K562 (cell line): ENCODE measurements at regions not wholly inside any gene's neighbourhood (a gene's known extent, or its start where the extent isn't known, plus 50 kb on each side); places are given as distances from the start of the nearest gene placed in this dataset.

Source experiments
- CBX5 ChIP-seq: IDR thresholded peaks from 2 replicates; pipeline ENCODE4 v1.6.1; 2014; ENCODE audit warnings: low read depth, borderline replicate concordance
- GABPA ChIP-seq: fragments of 200-800 bp; sonication (Bioruptor generic); conservative IDR thresholded peaks from 2 replicates; pipeline ENCODE4 v1.6.1; 2016; ENCODE audit warnings: low read depth, missing genetic modification characterization, missing compliant biosample characterization
- HBP1 ChIP-seq: fragments of 450-650 bp; formaldehyde crosslinking; IDR thresholded peaks from 2 replicates; pipeline ENCODE4 v1.4.0; 2022; ENCODE audit warnings: missing genetic modification characterization
- HDAC8 ChIP-seq: fragments of 450-650 bp; IDR thresholded peaks from 2 replicates; pipeline ENCODE4 v1.6.1; 2016; ENCODE audit warnings: mild to moderate bottlenecking, missing genetic modification characterization, moderate library complexity, missing compliant biosample characterization
- L3MBTL2 ChIP-seq: fragments of 450-650 bp; IDR thresholded peaks from 2 replicates; pipeline ENCODE4 v1.6.1; 2016; ENCODE audit warnings: mild to moderate bottlenecking, moderate library complexity
- NBN ChIP-seq: fragments of 450-650 bp; IDR thresholded peaks from 2 replicates; pipeline ENCODE4 v1.6.1; 2016; ENCODE audit warnings: low read depth, mild to moderate bottlenecking
- RBM39 ChIP-seq: fragments of 200-400 bp; formaldehyde crosslinking; optimal IDR thresholded peaks from 2 replicates; pipeline ENCODE3; 2018; ENCODE audit warnings: low read depth, low read length
- SIN3A ChIP-seq, 2 experiments: fragments of 150-350 bp in 1 of 2; IDR thresholded peaks; 2 replicates each; pipeline ENCODE4 v1.6.1; 2011 to 2016; ENCODE audit warnings: borderline replicate concordance in 2 of 2, low read depth in 2 of 2, low read length in 2 of 2, mild to moderate bottlenecking in 2 of 2, moderate library complexity in 2 of 2; ENCODE audit not compliant: control insufficient read depth in 1 of 2
- TCF15 ChIP-seq: fragments of 250-450 bp; sonication (Bioruptor Pico); IDR thresholded peaks from 2 replicates; pipeline ENCODE4 v1.8.0; 2022; ENCODE audit warnings: moderate library complexity, mild to moderate bottlenecking, inconsistent platforms
- TEAD4 ChIP-seq, 2 experiments: sonication (generic) in 1 of 2; formaldehyde crosslinking in 1 of 2; IDR thresholded peaks; 2 replicates each; pipeline versions ENCODE4 v1.6.1 to v1.8.0; 2012 to 2022; ENCODE audit warnings: borderline replicate concordance in 1 of 2, inconsistent platforms in 1 of 2, low read length in 1 of 2, mild to moderate bottlenecking in 1 of 2, missing genetic modification reagents in 1 of 2
- ZBTB40 ChIP-seq, 2 experiments: fragments of 450-650 bp in 1 of 2; sonication (generic) in 1 of 2; formaldehyde crosslinking in 1 of 2; IDR thresholded peaks; 2 replicates each; pipeline versions ENCODE4 v1.7.1 to v1.9.0; 2016 to 2022; ENCODE audit warnings: inconsistent platforms in 1 of 2, mild to moderate bottlenecking in 1 of 2, missing genetic modification reagents in 1 of 2
- ZBTB7A ChIP-seq: IDR thresholded peaks from 2 replicates; pipeline ENCODE4 v1.6.1; 2011; ENCODE audit warnings: low read depth, mild to moderate bottlenecking, low read length, moderate library complexity, borderline replicate concordance; ENCODE audit not compliant: control insufficient read depth
- ZC3H8 ChIP-seq: fragments of 450-650 bp; IDR thresholded peaks from 2 replicates; pipeline ENCODE4 v1.6.1; 2017
- ZNF668 ChIP-seq: fragments of 250-450 bp; sonication (Bioruptor Pico); IDR thresholded peaks from 2 replicates; pipeline ENCODE4 v1.8.0; 2022; ENCODE audit warnings: mild to moderate bottlenecking, inconsistent platforms

- TF ChIP-seq ZBTB40 (IDR thresholded peaks at IDR 0.05) = 0 out of 2 replicates have a peak, but pooled peaks have one; percentile 26
- TF ChIP-seq ZBTB40 (CRISPR knock-in tag; IDR thresholded peaks at IDR 0.05) = no peak
- no peak for TF ChIP-seq NBN
- TF ChIP-seq SIN3A (IDR thresholded peaks at IDR 0.05; ENCODE audit: borderline replicate concordance in 2 of 2, control insufficient read depth in 1 of 2, low read depth in 2 of 2, low read length in 2 of 2) = no peak; a peak in 1 of 4 replicates
- TF ChIP-seq ZBTB7A = peak; percentile 64; the same call in 1 of the 2 replicates
- TF ChIP-seq ZC3H8 = no peak
- TF ChIP-seq GABPA (tag) = peak; percentile 14; the same call in 1 of the 2 replicates
- TF ChIP-seq TCF15 (CRISPR knock-in tag) = no peak
- TF ChIP-seq RBM39 = no peak
- TF ChIP-seq L3MBTL2 = peak; percentile 52; the same call in 1 of the 2 replicates
- no peak for TF ChIP-seq HDAC8 (tag)
- no peak for TF ChIP-seq TEAD4 (IDR thresholded peaks at IDR 0.05; ENCODE audit: low read length)
- no peak for TF ChIP-seq TEAD4 (CRISPR knock-in tag; IDR thresholded peaks at IDR 0.05; ENCODE audit: borderline replicate concordance)
- TF ChIP-seq CBX5 = no peak
- no peak for TF ChIP-seq ZNF668
- no peak for TF ChIP-seq HBP1
These were observed 85.0 kb upstream of the MELK start (continued) for GRCh38 chr9:36487482-36488388.
